ENCODE measurements at regions not wholly inside any gene's neighbourhood (a gene's known extent, or its start where the extent isn't known, plus 50 kb on each side); places are given as distances from the start of the nearest gene placed in this dataset.

- no peak for ATAC-seq
- DNase-seq (ENCODE audit: low read depth in 1 of 2, low spot score in 1 of 2), result no peak
- Histone ChIP-seq H3K27ac (no peak overlapping the region), H3K4me3 (no peak overlapping the region), H3K4me1 (no peaks in the 10 kb centered on the region), H3K4me2 (no peak overlapping the region), H3K9me3 (no peaks in the 10 kb centered on the region)
- ChIA-PET POLR2A (no interaction called here), CTCF (no interaction called here)
- WGBS (ENCODE audit: missing lambda C conversion rate), result 2% methylated on average over 5 of the region's 5 CpGs
- no peak for FAIRE-seq
- TF ChIP-seq BCL3 (IDR thresholded peaks at IDR 0.05) (no peak), MAFK (IDR thresholded peaks at IDR 0.05; ENCODE audit: partially characterized antibody) (no peak), EHF (CRISPR knock-in tag; IDR thresholded peaks at IDR 0.05) (no peak), PBX3 (IDR thresholded peaks at IDR 0.05) (no peak), TFCP2L1 (CRISPR knock-in tag; IDR thresholded peaks at IDR 0.05) (no peak), JUNB (IDR thresholded peaks at IDR 0.05) (no peak), EHMT2 (IDR thresholded peaks at IDR 0.05; ENCODE audit: low read depth) (no peak), RARB (CRISPR knock-in tag; IDR thresholded peaks at IDR 0.05) (no peak), JUN (IDR thresholded peaks at IDR 0.05) (no peak), ZSCAN20 (CRISPR knock-in tag; IDR thresholded peaks at IDR 0.05) (no peak), HEYL (CRISPR knock-in tag; IDR thresholded peaks at IDR 0.05) (no peak), MAZ (IDR thresholded peaks at IDR 0.05; ENCODE audit: borderline replicate concordance, low read depth, low read length) (no peak), SMC3 (IDR thresholded peaks at IDR 0.05) (no peak)
These were observed 1232.5 kb upstream of the SEL1L start for GRCh38 chr14:82766123-82766522.

- ChIA-PET POLR2A (no interaction called here), CTCF (no interaction called here)
- DNase-seq (ENCODE audit: low read depth in 1 of 2, low spot score in 1 of 2), result no peak
- no peak overlapping the region for H3K4me3 ChIP-seq
- H3K9me3 ChIP-seq, result no peaks in the 10 kb centered on the region
- 1% methylated on average over 3 of the region's 3 CpGs for WGBS (ENCODE audit: missing lambda C conversion rate)
- H3K27ac ChIP-seq, result no peak overlapping the region
- no peak for FAIRE-seq
- H3K4me1 ChIP-seq, result no peaks in the 10 kb centered on the region
- TF ChIP-seq ZC3H11A (IDR thresholded peaks at IDR 0.05) (no peak), CBX8 (IDR thresholded peaks at IDR 0.05) (no peak)
- ATAC-seq, result no peak
- no peak overlapping the region for H3K4me2 ChIP-seq
These were observed 1233.3 kb upstream of the SEL1L start for GRCh38 chr14:82766996-82767395.

- FAIRE-seq (no peak), ATAC-seq (no peak), DNase-seq (ENCODE audit: low read depth in 1 of 2, low spot score in 1 of 2) (no peak)
- TF ChIP-seq BHLHE40 (IDR thresholded peaks at IDR 0.05; ENCODE audit: low read depth, low read length), result no peak
- TF ChIP-seq SREBF2 (IDR thresholded peaks at IDR 0.05), result no peak
- no peak for TF ChIP-seq PHF8 (IDR thresholded peaks at IDR 0.05; ENCODE audit: borderline replicate concordance, low read depth)
- TF ChIP-seq CBX8 (IDR thresholded peaks at IDR 0.05), result no peak
- whole genome bisulfite sequencing (ENCODE audit: missing lambda C conversion rate), result 0% methylated on average over 1 of the region's 1 CpG
- ChIA-PET CTCF (no interaction called here), POLR2A (no interaction called here)
- Histone ChIP-seq H3K27ac (no peak overlapping the region), H3K4me1 (no peaks in the 10 kb centered on the region), H3K9me3 (no peaks in the 10 kb centered on the region; the same call in 2 of the 3 replicates), H3K4me2 (no peak overlapping the region), H3K4me3 (no peak overlapping the region)
These were observed 1243.3 kb upstream of the SEL1L start for GRCh38 chr14:82776958-82777357.

- WGBS (ENCODE audit: missing lambda C conversion rate), result 0% methylated on average over 1 of the region's 1 CpG
- TF ChIP-seq CHD4 (IDR thresholded peaks at IDR 0.05; ENCODE audit: borderline replicate concordance), result no peak
- no peak for TF ChIP-seq JUN (IDR thresholded peaks at IDR 0.05)
- no peak for TF ChIP-seq ESRRA (IDR thresholded peaks at IDR 0.05; ENCODE audit: borderline replicate concordance, low read length)
- no peak for TF ChIP-seq ZFP36 (IDR thresholded peaks at IDR 0.05; ENCODE audit: borderline replicate concordance, partially characterized antibody)
- no peak for TF ChIP-seq FOSB (CRISPR knock-in tag; IDR thresholded peaks at IDR 0.05)
- no peak for TF ChIP-seq FOSL2 (IDR thresholded peaks at IDR 0.05)
- no peak for TF ChIP-seq FOSL2 (CRISPR knock-in tag; IDR thresholded peaks at IDR 0.05)
- TF ChIP-seq KDM5A (IDR thresholded peaks at IDR 0.05), result no peak
- TF ChIP-seq GATA3 (IDR thresholded peaks at IDR 0.05; ENCODE audit: borderline replicate concordance), result no peak
- TF ChIP-seq POLR2A (IDR thresholded peaks at IDR 0.05; ENCODE audit: low read length), result no peak
- TF ChIP-seq E2F6 (IDR thresholded peaks at IDR 0.05; ENCODE audit: borderline replicate concordance, low read depth), result no peak
- no peak for TF ChIP-seq MYC (IDR thresholded peaks at IDR 0.05; ENCODE audit: borderline replicate concordance, low read length)
- TF ChIP-seq CBX8 (IDR thresholded peaks at IDR 0.05), result no peak
- ATAC-seq, result no peak
- no peak overlapping the region for H3K27ac ChIP-seq
- no peak for DNase-seq (ENCODE audit: low read depth in 1 of 2, low spot score in 1 of 2)
- H3K9me3 ChIP-seq, result no peaks in the 10 kb centered on the region; the same call in 2 of the 3 replicates
- POLR2A ChIA-PET, result no interaction called here
- no peak overlapping the region for H3K4me3 ChIP-seq
- no peaks in the 10 kb centered on the region for H3K4me1 ChIP-seq
- no peak overlapping the region for H3K4me2 ChIP-seq
- CTCF ChIA-PET, result no interaction called here
- FAIRE-seq, result no peak
These were observed 1244.4 kb upstream of the SEL1L start for GRCh38 chr14:82778008-82778590.
